ENCODE measurements at regions not wholly inside any gene's neighbourhood (a gene's known extent, or its start where the extent isn't known, plus 50 kb on each side); places are given as distances from the start of the nearest gene placed in this dataset.

GRCh38 chr15:29913528-29914135, 91.4 kb upstream of the TJP1 start:
- no peak for DNase-seq

DNA sequence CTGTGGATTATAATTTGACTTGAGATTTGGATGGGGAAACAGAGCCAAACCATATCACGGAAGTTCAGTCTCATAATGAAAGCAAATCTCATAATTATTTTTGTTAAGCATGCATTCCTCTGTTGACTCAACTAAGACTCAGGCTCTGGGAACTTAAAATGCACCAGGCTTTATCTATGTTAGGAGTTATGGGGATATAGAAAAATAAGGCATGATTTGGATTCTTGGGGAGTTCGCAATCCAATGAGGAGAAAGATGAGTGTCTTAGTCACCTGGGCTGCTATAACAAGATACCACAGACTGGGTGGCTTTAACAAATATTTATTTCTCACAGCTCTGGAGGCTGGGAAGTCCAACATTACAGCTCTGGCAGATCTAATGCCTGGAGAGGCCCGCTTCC, 89.4 kb upstream of the TJP1 start:
- no peak for DNase-seq

DNA sequence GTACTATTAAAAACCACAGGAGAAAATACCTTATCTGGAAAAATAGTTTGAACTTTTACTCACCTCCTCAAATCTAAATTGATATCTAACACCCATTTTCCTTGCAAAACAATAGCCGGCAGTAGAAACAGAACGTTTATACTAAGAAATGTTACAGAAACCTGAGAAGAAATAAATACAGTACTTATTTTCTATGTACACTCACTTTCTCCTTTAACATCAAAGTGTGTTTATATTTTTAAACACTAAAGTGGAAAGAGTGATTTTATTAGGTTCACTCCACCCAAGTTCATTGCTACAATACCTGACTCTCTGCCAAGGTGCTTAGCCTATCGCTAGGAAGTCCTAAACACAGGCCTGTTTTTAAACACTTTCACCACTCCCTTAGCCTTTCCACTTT, 87.8 kb upstream of the TJP1 start:
- DNase-seq, result no peak

- DNase-seq, result no peak
Measured at GRCh38 chr15:29904757-29905417, 82.6 kb upstream of the TJP1 start.

- no peak for DNase-seq
Measured at GRCh38 chr15:29903785-29904464, 81.7 kb upstream of the TJP1 start.

DNA sequence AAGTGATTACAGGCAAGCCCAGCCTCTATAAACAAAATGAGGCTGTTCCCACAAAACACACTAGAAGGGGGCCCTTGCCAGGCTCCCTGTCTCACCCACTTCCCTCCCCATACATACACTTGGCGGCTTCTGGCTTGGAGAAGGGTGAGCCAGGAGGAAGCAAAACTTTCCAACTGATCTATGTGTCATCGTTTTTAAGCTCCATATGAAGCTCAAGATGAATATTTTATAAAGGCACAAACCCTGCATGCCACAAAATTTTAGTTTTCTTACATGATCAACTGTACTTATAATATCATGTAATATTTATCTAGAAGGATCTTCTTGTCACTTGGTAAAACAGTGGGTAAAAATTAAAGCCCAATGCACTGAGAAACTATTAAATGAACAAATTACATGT, 80.8 kb upstream of the TJP1 start:
- no peak for DNase-seq

DNA sequence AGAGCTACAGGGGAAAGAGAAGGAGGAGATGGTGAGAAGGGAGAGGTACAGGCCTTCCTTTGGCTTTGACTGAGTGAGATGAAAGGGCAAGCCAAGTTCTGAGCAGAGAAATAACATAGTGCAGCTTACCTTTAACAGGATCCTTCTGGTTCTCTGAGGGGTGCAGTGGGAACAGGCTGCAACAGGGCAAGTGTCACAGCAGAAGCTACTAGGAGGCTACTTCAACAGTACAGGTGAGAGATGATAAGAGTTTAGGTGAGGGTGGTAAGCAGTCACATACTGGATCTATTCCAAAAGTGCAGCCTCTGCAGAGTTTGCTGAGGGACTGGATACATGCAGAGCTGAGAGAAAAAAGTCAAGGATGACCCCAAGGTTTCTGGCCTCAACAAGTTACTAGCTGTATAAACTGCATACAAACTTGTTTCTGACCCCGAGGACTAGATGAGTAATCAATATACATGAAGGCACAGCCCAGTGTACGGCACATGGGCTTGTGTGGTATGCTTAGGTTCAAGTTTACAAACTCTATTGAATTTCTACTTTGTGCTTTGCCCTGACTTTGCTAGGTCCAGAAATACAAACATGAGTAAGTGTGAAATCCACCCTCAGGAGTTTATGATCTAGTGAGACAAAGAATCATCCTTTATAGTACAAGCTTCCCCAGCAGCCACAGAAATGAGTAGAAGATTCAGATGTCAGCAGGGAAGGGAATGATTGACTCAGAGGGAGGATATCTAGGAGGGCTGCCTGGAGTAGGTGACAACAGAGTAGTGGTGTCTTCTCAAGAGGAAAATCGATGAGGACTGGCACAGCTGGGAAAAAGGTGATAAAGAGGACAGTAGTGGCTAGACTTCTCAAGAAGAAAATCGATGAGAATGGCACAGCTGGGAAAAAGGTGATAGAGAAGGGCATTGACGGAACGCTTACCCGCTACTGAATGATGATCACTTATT, 78.2 kb upstream of the TJP1 start:
- no peak for DNase-seq

DNA sequence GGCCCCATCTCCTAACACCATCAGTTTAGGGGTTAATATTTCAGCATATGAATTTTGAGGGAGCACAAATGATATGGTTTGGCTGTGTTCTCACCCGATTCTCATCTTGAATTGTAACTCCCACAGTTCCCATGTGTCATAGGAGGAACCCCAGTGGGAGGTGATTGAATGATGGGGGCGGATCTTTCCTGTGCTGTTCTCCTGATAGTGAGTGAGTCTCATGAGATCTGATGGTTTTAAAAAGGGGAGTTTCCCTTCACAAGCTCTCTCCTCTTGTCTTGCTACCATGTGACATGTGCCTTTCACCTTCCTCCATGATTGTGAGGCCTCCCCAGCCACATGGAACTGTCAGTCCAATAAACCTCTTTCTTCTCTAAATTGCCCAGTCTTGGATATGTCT, 73.8 kb upstream of the TJP1 start:
- no peak for DNase-seq

GRCh38 chr15:29891096-29891457, 68.8 kb upstream of the TJP1 start:
- DNase-seq, result no peak

DNA sequence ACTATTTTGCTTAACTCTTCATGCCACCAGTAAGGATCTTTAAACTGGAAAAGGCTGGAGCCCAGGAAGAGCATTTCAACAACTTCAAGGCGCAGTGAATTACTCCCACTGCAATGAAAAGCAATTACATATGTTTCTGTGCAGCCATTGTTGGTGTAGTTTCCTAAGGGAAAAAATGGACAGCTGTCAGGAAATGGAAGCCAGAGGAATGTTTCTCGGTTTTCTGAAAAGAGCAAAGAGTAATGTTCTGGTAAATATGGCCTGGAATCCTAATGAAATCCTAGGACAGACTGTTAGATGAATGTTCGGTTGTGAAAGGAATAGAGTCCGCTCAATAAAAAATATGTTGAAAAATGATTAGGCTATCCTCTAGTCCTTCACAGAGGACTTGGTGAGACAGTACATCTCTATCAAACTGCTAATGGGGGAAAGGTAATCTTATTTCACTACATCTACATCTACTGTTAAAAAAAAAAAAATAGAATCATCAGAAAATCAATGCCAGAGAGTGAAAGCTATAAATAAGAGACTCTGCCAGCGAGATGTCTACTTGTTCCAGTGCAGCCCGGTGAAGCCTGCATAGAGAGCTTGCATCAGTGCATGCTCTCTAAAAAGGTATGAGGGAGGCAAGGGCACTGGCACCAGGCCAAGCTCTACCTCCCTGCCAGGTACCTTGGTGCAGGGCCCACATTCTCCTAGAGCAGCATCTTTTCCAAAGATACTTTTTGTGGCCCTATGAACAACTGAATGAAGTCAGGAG, 68.2 kb upstream of the TJP1 start:
- no peak for DNase-seq

- DNase-seq, result no peak
Measured at GRCh38 chr15:29889542-29890329, 67.5 kb upstream of the TJP1 start.

DNA sequence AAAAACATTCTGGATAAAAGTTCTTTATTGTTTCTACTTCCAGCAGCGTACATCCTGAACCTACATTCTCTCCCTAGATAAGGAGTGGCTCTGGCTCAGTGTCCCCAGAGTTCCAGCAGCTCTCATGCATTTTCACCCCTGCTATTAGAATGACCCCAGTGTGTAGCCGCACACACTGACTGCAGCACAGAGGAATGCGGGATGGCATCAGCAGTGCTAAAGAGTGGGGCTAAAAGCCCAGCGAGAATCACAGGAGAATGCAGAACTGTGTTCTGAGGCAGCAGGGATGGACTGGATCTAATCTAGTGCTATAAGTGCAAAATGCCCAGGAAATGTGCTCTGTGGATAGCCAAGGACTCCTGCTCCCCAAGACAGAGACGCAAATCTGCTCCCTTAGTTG, 66.4 kb upstream of the TJP1 start:
- DNase-seq, result no peak

DNA sequence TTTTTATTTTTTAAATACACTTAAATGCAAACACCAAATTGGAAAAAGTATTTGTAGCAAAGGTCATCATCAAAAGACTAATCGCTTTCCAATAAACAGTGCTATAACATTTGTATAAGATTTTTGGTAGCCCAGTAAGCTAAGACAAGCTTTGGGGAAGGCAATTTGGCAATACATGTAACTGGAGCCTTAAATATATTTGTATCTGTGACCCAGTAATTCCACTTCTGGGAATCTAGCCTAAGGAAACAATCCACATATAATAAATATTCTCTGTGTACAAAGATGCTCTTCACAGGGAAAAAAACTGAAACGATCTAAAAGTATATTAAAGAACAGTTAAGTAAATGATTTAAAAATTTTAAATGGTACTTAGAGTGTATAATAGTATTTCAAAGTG, 65.5 kb upstream of the TJP1 start:
- DNase-seq, result no peak

- no peak for DNase-seq
Measured at GRCh38 chr15:29885183-29885582, 62.9 kb upstream of the TJP1 start.

DNA sequence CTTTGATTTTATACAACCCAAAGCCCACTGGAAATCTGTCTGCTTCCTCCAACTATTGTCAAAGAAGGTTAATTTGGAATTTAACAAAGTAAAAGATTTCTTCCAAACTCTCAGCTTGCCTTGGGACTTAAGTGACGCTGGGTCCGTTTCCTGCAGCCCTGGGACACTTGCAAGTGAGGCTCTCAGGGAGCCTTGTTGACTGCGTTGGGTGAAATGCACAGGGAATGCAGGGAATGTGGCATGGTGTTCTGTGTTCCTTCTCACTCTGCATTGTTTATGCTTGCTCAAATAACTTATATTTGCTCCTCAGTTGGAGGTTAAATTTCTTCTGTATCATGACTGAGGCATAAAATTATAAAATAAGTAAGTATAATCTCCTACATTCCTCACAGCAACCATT, 60.9 kb upstream of the TJP1 start:
- DNase-seq, result no peak

DNA sequence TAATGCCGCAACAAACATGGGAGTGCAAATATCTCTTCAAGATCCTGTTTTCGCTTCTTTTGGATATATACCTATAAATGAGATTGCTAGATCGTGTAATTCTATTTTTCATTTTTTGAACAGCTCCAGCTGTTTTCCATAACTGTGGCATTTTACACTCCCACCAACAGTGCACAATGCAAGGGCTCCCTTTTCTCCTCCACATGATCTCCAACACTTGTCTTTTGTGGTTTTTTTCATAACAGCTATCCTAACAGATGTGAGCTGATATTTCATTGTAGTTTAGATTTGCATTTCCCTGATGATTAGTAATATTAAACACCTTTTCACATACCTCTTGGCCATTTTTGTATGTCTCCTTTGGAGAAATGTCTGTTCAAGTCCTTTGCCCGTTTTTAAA, 58.6 kb upstream of the TJP1 start:
- DNase-seq, result no peak

- no peak for DNase-seq
Measured at GRCh38 chr15:29880341-29880740, 58.1 kb upstream of the TJP1 start.

DNA sequence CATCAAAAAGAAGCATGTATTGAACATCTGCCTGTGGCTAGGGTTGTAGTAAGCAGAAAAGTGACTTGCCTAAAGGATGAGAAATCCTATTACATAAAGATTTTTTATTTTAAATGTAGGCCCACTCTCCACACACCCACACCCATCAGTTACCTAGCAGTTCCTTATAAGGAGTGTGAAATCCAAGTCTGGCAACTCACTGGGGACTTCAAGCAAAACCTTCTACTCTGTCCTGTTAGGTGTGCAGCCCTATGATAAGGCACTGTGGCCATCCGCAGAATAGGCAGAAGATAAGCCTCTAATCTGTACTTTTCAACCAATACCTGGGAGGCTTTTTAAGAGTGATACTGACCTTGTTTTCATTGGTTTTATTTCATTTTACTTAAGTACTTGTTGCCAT, 52.7 kb upstream of the TJP1 start:
- DNase-seq, result no peak

DNA sequence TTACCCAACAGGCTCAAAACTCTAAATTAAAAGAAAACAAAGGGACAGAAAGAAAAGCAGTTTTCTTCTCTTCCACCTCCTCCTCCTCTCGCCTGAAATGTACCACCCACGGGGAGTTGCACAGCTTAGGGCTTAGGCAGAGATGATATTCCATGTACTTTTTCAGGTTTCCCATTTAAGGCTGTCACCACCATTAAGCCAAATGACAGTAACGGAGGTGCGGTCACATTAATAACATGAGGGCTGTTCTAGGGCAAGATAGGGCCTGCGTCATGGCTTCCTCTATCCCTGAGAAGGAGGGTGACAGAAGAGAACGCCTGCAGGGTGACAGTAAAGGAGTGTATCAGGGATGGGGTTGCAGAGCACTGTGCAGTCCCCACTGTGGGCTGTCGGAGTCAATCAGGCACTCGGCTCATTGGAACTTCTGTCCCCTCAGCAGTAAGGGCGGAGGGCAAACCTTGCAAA, 51.7 kb upstream of the TJP1 start:
- DNase-seq, result no peak

DNA sequence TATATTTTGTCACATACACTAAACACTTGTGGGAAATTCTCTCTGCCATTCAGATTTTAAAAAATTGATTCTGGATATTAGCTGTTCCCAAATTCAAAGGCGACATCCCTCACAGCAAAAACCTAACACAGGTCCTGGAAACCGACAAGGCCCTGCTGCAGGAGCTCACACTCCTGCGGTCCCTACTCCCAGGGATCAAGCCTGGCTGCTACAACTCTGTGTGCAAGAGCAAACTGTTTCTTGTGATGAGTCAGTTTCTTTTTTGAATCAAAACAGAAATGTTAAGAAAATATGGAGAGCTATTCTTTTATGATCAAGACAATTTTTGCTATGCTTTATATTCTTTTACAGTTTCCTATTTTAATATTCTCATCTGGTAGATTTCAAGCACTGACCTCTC, 51.0 kb upstream of the TJP1 start:
- DNase-seq, result no peak

GRCh38 chr15:29872716-29873115, 50.4 kb upstream of the TJP1 start:
- no peak for DNase-seq
